Endothelial cell of umbilical vein (primary cell): ENCODE measurements at regions not wholly inside any gene's neighbourhood (a gene's known extent, or its start where the extent isn't known, plus 50 kb on each side); places are given as distances from the start of the nearest gene placed in this dataset.

ENCODE experiments used
- BruUV-seq: library from RNA; stranded (reverse); fragments of 400-500 nt; replicated peaks from 2 replicates; lab custom pipeline; 2021; lab: Mats Ljungman, UMichigan
- CTCF ChIA-PET: fragments of 300-600, 350-600 bp; sonication (Branson Sonifier 250); formaldehyde crosslinking; loops from one replicate; lab custom pipeline; 2021; ENCODE audit warnings: antibody characterized with exemption, inconsistent platforms; lab: Charles Lee
- POLR2A ChIA-PET: fragments of 300-600, 350-600 bp; sonication (Branson Sonifier 250); formaldehyde crosslinking; loops from one replicate; lab custom pipeline; 2021; ENCODE audit warnings: antibody characterized with exemption, inconsistent platforms; lab: Charles Lee
- DNase-seq: peaks from one replicate; pipeline ENCODE4 v3.0.0-alpha.2; 2011; ENCODE audit warnings: low read depth, low spot score
- FAIRE-seq: peaks from 2 replicates; lab custom pipeline; 2011; peaks lifted over from hg19 to GRCh38; lab: Jason Lieb, UNC
- H2AFZ ChIP-seq: 2 replicates; pipeline ENCODE4 v1.6.0; 2012; ENCODE audit warnings: low read depth, low read length, control low read depth, inconsistent platforms
- H3K27ac ChIP-seq: 2 replicates; pipeline ENCODE4 v1.5.1; 2011; ENCODE audit warnings: low read depth, mild to moderate bottlenecking, control low read depth, low read length, moderate library complexity; ENCODE audit not compliant: insufficient read depth
- H3K27me3 ChIP-seq, 2 experiments: 2 replicates each; pipeline versions ENCODE4 v1.6.0 to v1.6.1; 2011; ENCODE audit warnings: low read length in 2 of 2, mixed read lengths in 1 of 2; ENCODE audit not compliant: control insufficient read depth in 2 of 2, insufficient read depth in 2 of 2
- H3K36me3 ChIP-seq, 2 experiments: 2 replicates in 1 of 2; 3 replicates in 1 of 2; pipeline ENCODE4 v1.5.1; 2011; ENCODE audit warnings: low read length in 2 of 2, mild to moderate bottlenecking in 1 of 2, moderate library complexity in 1 of 2; ENCODE audit not compliant: control insufficient read depth in 2 of 2, insufficient read depth in 2 of 2; ENCODE audit errors: extremely low read depth in 1 of 2
- H3K4me1 ChIP-seq: 3 replicates; pipeline ENCODE4 v1.5.1; 2011; ENCODE audit warnings: mild to moderate bottlenecking, low read length; ENCODE audit not compliant: control insufficient read depth, insufficient read depth; ENCODE audit errors: extremely low read depth
- H3K4me2 ChIP-seq: 2 replicates; pipeline ENCODE4 v1.6.1; 2011; ENCODE audit warnings: low read length, control low read depth, mixed read lengths; ENCODE audit not compliant: insufficient read depth
- H3K4me3 ChIP-seq, 3 experiments: fragments of 200-600 bp in 1 of 3; sonication (generic), shearing (Covaris generic) in 1 of 3; replicated peaks in 1 of 3; 2 replicates each; pipeline ENCODE4 v1.5.1; 2011 to 2016; ENCODE audit warnings: control low read depth in 3 of 3, low read length in 3 of 3, mild to moderate bottlenecking in 2 of 3, inconsistent platforms in 1 of 3, low read depth in 1 of 3, moderate library complexity in 1 of 3; ENCODE audit not compliant: insufficient read depth in 1 of 3
- H3K79me2 ChIP-seq: 2 replicates; pipeline ENCODE4 v1.6.0; 2012; ENCODE audit warnings: low read length, inconsistent platforms; ENCODE audit not compliant: control insufficient read depth, insufficient read depth
- H3K9ac ChIP-seq: replicated peaks from 2 replicates; pipeline ENCODE3; 2011; ENCODE audit warnings: low read length, control low read depth; ENCODE audit not compliant: insufficient read depth; ENCODE audit errors: extremely low read depth
- H3K9me1 ChIP-seq: replicated peaks from 3 replicates; pipeline ENCODE4 v1.6.0; 2011; ENCODE audit warnings: mild to moderate bottlenecking, low read length; ENCODE audit not compliant: control insufficient read depth, insufficient read depth; ENCODE audit errors: extremely low read depth
- H3K9me3 ChIP-seq: replicated peaks from 2 replicates; pipeline ENCODE4 v1.5.1; 2012; ENCODE audit warnings: low read length, inconsistent platforms; ENCODE audit not compliant: control insufficient read depth, insufficient read depth
- H4K20me1 ChIP-seq: replicated peaks from 2 replicates; pipeline ENCODE3; 2011; ENCODE audit warnings: mild to moderate bottlenecking, low read length; ENCODE audit not compliant: control insufficient read depth, insufficient read depth; ENCODE audit errors: extremely low read depth
- CTCF ChIP-seq, 2 donors: IDR thresholded peaks; 1 replicate in 1 of 2; 2 replicates in 1 of 2; pipeline ENCODE4 v1.5.1; 2011; ENCODE audit warnings: low read length in 2 of 2, mild to moderate bottlenecking in 2 of 2, moderate library complexity in 2 of 2, control low read depth in 1 of 2, inconsistent platforms in 1 of 2, low read depth in 1 of 2; ENCODE audit not compliant: insufficient read depth in 1 of 2; ENCODE audit errors: extremely low read depth in 1 of 2
- EZH2 ChIP-seq: IDR thresholded peaks from 2 replicates; pipeline ENCODE4 v1.6.1; 2012; ENCODE audit warnings: borderline replicate concordance, low read depth, mild to moderate bottlenecking, moderate library complexity, low read length, inconsistent platforms; ENCODE audit not compliant: severe bottlenecking
- FOS ChIP-seq: IDR thresholded peaks from 2 replicates; pipeline ENCODE4 v1.6.1; 2011; ENCODE audit warnings: mild to moderate bottlenecking, low read length, moderate library complexity, borderline replicate concordance; ENCODE audit not compliant: insufficient read depth
- GATA2 ChIP-seq: IDR thresholded peaks from 2 replicates; pipeline ENCODE4 v1.7.0; 2011; ENCODE audit warnings: low read depth, mild to moderate bottlenecking, moderate library complexity, mixed read lengths, low read length; ENCODE audit not compliant: insufficient read length, insufficient read depth
- JUN ChIP-seq: IDR thresholded peaks from 2 replicates; pipeline ENCODE4 v1.6.1; 2011; ENCODE audit warnings: borderline replicate concordance, low read depth; ENCODE audit not compliant: insufficient read length, insufficient read depth
- MAX ChIP-seq: IDR thresholded peaks from 2 replicates; pipeline ENCODE4 v1.6.1; 2011; ENCODE audit not compliant: insufficient read depth, insufficient read length
- MYC ChIP-seq: IDR thresholded peaks from one replicate; pipeline ENCODE4 v1.6.1; 2011; ENCODE audit warnings: mild to moderate bottlenecking, low read depth, low read length
- POLR2A ChIP-seq: IDR thresholded peaks from 2 replicates; pipeline ENCODE4 v1.6.1; 2012; ENCODE audit warnings: low read depth, mild to moderate bottlenecking, control low read depth, low read length
- POLR2AphosphoS5 ChIP-seq: IDR thresholded peaks from 2 replicates; pipeline ENCODE4 v1.6.1; 2012; ENCODE audit warnings: low read depth, mild to moderate bottlenecking, control low read depth, low read length, moderate library complexity; ENCODE audit not compliant: insufficient read depth
- dilution Hi-C: fragments of 300-500 bp; cut with MboI; formaldehyde crosslinking; loops from one replicate; pipeline ENCODE4 v1.15.0; 2019; ENCODE audit warnings: low sequenced_read_pairs; ENCODE audit not compliant: extremely low pct_ligation_motif_present
- intact Hi-C: fragments of 100-400 bp; cut with micrococcal nuclease; formaldehyde crosslinking; loops from one replicate; pipeline ENCODE4 v1.10.0; 2022

GRCh38 chr18:10042492-10042891 is 128.7 kb downstream of the VAPA start:
- dilution Hi-C loops = no loop called here
- POLR2A ChIA-PET = no interaction called here
- Histone ChIP-seq H3K27me3 (no peaks in the 10 kb centered on the region), H4K20me1 (no peaks in the 10 kb centered on the region), H3K27ac (no peak overlapping the region), H3K9me3 (no peaks in the 10 kb centered on the region), H3K9ac (no peak overlapping the region), H3K9me1 (no peaks in the 10 kb centered on the region), H3K79me2 (no peaks in the 10 kb centered on the region), H3K4me3 (no peak overlapping the region), H2AFZ (no peak overlapping the region), H3K4me2 (no peak overlapping the region), H3K36me3 (no peaks in the 10 kb centered on the region), H3K4me1 (no peaks in the 10 kb centered on the region)
- no peak for FAIRE-seq
- CTCF ChIA-PET = no interaction called here
- intact Hi-C loops = no loop called here
- no peak for DNase-seq
- BruUV-seq = no TSS peak
- TF ChIP-seq MAX (no peak), JUN (no peak), POLR2A (no peak), MYC (no peak), CTCF (IDR thresholded peaks at IDR 0.05; ENCODE audit: extremely low read depth in 1 of 2, insufficient read depth in 1 of 2, low read depth in 1 of 2, low read length in 2 of 2) (no peak), FOS (no peak), POLR2AphosphoS5 (no peak), EZH2 (no peak), GATA2 (no peak)
